Rectal smooth muscle tissue (tissue), 1 donor: ENCODE measurements at regions not wholly inside any gene's neighbourhood (a gene's known extent, or its start where the extent isn't known, plus 50 kb on each side); places are given as distances from the start of the nearest gene placed in this dataset.

Experiments
- H3K27ac ChIP-seq: one replicate; pipeline ENCODE4 v1.7.0; 2013; ENCODE audit warnings: low read depth, low read length, inconsistent platforms
- H3K27me3 ChIP-seq: one replicate; pipeline ENCODE4 v1.7.0; 2013; ENCODE audit warnings: low read length; ENCODE audit not compliant: control insufficient read depth, insufficient read depth
- H3K36me3 ChIP-seq: one replicate; pipeline ENCODE4 v1.7.0; 2013; ENCODE audit warnings: low read length; ENCODE audit not compliant: control insufficient read depth, insufficient read depth
- H3K4me1 ChIP-seq: one replicate; pipeline ENCODE4 v1.7.0; 2013; ENCODE audit warnings: low read length; ENCODE audit not compliant: control insufficient read depth, insufficient read depth
- H3K4me3 ChIP-seq: one replicate; pipeline ENCODE4 v1.7.0; 2013; ENCODE audit warnings: low read length
- H3K9ac ChIP-seq: one replicate; pipeline ENCODE4 v1.7.0; 2013; ENCODE audit warnings: low read length

- Histone ChIP-seq H3K36me3 (no peaks in the 10 kb centered on the region), H3K27ac (no peak overlapping the region), H3K9ac (no peak overlapping the region), H3K27me3 (no peaks in the 10 kb centered on the region), H3K4me3 (no peak overlapping the region), H3K4me1 (no peaks in the 10 kb centered on the region)
Measured at GRCh38 chr17:65345261-65346005, 208.3 kb downstream of the RGS9 start.

DNA sequence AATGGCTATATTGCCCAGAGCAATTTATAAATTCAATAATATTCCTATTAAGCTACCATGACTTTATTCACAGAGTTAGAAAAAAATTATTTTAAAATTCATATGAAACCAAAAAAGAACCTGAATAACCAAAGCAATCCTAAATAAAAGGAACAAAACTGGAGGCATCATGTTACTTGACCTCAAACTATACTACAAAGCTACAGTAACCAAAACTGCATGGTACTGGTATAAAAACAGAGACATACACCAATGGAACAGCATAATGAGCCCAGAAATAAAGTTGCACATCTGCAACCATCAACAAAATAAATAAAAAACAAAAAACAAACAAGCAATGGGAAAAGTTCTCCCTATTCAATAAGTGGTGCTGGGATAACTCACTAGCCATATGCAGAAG lies 203.2 kb downstream of the RGS9 start:
- no peaks in the 10 kb centered on the region for H3K36me3 ChIP-seq
- no peaks in the 10 kb centered on the region for H3K4me1 ChIP-seq
- no peak overlapping the region for H3K9ac ChIP-seq
- no peak overlapping the region for H3K4me3 ChIP-seq
- no peaks in the 10 kb centered on the region for H3K27me3 ChIP-seq
- H3K27ac ChIP-seq, result no peak overlapping the region

DNA sequence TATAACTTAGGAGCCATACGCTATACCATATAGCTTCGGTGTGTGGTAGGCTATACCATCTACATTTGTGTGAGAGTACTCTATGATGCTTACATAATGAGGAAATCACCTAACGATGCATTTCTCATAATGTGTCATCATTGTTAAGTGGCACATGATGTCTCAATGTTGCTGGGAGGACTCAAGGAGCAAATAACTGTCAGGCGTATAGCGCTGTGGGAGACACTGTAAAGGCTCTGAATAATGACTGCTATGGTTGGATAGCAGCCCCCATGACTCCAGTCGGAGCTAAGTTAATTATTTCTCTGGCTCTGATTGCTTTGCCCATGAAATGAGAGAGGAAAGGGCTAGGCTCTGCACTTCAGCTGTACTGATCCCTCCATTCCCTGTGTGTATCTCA lies 197.2 kb downstream of the RGS9 start:
- Histone ChIP-seq H3K27ac (no peak overlapping the region), H3K36me3 (no peaks in the 10 kb centered on the region), H3K4me3 (no peak overlapping the region)

GRCh38 chr17:65332779-65333178 lies 195.6 kb downstream of the RGS9 start:
- Histone ChIP-seq H3K4me3 (no peak overlapping the region), H3K36me3 (no peaks in the 10 kb centered on the region), H3K4me1 (no peaks in the 10 kb centered on the region), H3K27ac (no peak overlapping the region), H3K27me3 (no peaks in the 10 kb centered on the region), H3K9ac (no peak overlapping the region)

More for the DNA sequence above, 197.2 kb downstream of the RGS9 start:
- Histone ChIP-seq H3K9ac (no peak overlapping the region), H3K4me1 (no peaks in the 10 kb centered on the region), H3K27me3 (no peaks in the 10 kb centered on the region)

DNA sequence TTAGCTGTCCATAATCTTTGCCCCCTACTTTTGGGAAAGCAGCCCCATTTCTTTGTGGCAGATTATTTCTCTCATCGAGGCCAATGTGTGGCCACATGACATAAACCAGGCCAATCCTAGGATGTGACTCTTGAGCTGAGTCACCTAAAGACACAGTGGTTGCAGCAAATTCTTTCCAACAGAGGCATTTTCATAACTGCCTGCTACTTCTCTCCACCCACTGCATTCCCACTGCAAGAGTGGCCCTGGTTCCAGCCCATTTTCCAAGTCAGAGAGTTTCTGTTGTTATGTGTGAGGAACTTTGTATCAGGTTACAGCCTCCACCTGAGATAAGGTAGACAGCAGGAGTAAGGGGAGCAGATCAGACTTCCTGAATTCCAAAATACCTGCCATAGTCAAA lies 195.2 kb downstream of the RGS9 start:
- H3K4me1 ChIP-seq, result no peaks in the 10 kb centered on the region
- no peak overlapping the region for H3K27ac ChIP-seq
- no peaks in the 10 kb centered on the region for H3K36me3 ChIP-seq
- H3K4me3 ChIP-seq, result no peak overlapping the region
- no peaks in the 10 kb centered on the region for H3K27me3 ChIP-seq
- no peak overlapping the region for H3K9ac ChIP-seq

DNA sequence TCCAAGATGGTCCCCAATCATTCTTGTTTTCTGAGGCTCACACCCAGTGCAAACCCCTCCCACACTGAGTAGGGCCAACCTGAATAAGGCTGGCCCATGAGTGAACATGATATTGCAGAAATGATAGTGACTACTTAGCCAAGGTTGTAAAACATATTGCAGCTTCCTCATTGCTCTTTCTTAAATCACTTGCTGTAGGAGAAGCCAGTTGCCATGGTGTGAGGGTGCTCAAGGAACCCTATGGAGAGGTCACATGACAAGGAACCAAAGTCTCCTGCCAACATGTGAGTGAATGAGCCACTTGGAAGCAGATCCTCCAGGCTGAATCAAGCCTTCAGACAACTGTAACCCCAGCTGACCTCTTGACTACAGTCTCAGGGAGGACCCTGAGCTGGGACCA lies 191.4 kb downstream of the RGS9 start:
- H3K4me3 ChIP-seq, result no peak overlapping the region
- H3K4me1 ChIP-seq, result no peaks in the 10 kb centered on the region
- H3K36me3 ChIP-seq, result no peaks in the 10 kb centered on the region
- H3K9ac ChIP-seq, result no peak overlapping the region
- H3K27ac ChIP-seq, result no peak overlapping the region
- no peaks in the 10 kb centered on the region for H3K27me3 ChIP-seq

GRCh38 chr17:65324611-65325342 lies 187.6 kb downstream of the RGS9 start:
- H3K4me1 ChIP-seq, result no peaks in the 10 kb centered on the region
- no peaks in the 10 kb centered on the region for H3K27me3 ChIP-seq
- H3K36me3 ChIP-seq, result no peaks in the 10 kb centered on the region
- H3K9ac ChIP-seq, result no peak overlapping the region
- no peak overlapping the region for H3K27ac ChIP-seq
- H3K4me3 ChIP-seq, result no peak overlapping the region

DNA sequence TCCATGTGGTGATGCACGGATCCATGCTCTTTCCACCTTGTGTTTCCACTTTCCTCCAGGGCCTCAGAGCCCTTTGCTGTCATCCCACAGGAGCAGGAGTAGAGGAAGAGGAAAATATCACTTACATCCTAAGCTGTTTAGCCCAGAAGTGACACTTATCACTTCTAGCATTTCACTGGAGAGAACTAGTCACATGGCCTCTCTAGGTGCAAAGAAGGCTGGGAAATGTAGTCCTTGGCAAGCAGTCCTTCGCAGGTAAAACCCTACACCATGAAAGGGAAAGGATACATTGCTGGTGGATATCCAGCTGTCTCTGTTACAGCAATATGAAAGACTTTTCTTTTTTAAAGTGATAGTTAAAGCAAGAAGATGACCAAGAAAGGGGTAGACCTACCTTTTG lies 185.9 kb downstream of the RGS9 start:
- Histone ChIP-seq H3K27me3 (no peaks in the 10 kb centered on the region), H3K4me3 (no peak overlapping the region), H3K36me3 (no peaks in the 10 kb centered on the region), H3K27ac (no peak overlapping the region), H3K9ac (no peak overlapping the region), H3K4me1 (no peaks in the 10 kb centered on the region)

GRCh38 chr17:65320820-65321219 lies 183.7 kb downstream of the RGS9 start:
- no peaks in the 10 kb centered on the region for H3K36me3 ChIP-seq
- H3K4me1 ChIP-seq, result no peaks in the 10 kb centered on the region
- H3K4me3 ChIP-seq, result no peak overlapping the region
- no peak overlapping the region for H3K27ac ChIP-seq
- no peak overlapping the region for H3K9ac ChIP-seq
- H3K27me3 ChIP-seq, result no peaks in the 10 kb centered on the region

- H3K27me3 ChIP-seq, result no peaks in the 10 kb centered on the region
Measured at GRCh38 chr17:65314212-65314611, 177.0 kb downstream of the RGS9 start.

GRCh38 chr17:65312718-65313377 lies 175.7 kb downstream of the RGS9 start:
- Histone ChIP-seq H3K9ac (no peak overlapping the region), H3K36me3 (no peaks in the 10 kb centered on the region), H3K4me1 (no peaks in the 10 kb centered on the region), H3K27me3 (no peaks in the 10 kb centered on the region), H3K4me3 (no peak overlapping the region), H3K27ac (no peak overlapping the region)

More at GRCh38 chr17:65314212-65314611, 177.0 kb downstream of the RGS9 start:
- Histone ChIP-seq H3K4me3 (no peak overlapping the region), H3K36me3 (no peaks in the 10 kb centered on the region), H3K27ac (no peak overlapping the region), H3K4me1 (no peaks in the 10 kb centered on the region), H3K9ac (no peak overlapping the region)

- Histone ChIP-seq H3K4me3 (no peak overlapping the region), H3K4me1 (no peaks in the 10 kb centered on the region), H3K27ac (no peak overlapping the region), H3K27me3 (no peaks in the 10 kb centered on the region), H3K9ac (no peak overlapping the region), H3K36me3 (no peaks in the 10 kb centered on the region)
Measured at GRCh38 chr17:65311261-65311660, 174.1 kb downstream of the RGS9 start.
